GM21526 (cell line): ENCODE measurements at regions not wholly inside any gene's neighbourhood (a gene's known extent, or its start where the extent isn't known, plus 50 kb on each side); places are given as distances from the start of the nearest gene placed in this dataset.

Experiments
- ATAC-seq: cut with Tn5 transposase; IDR thresholded peaks from one replicate; pipeline ENCODE4 v1.9.1; 2021; ENCODE audit warnings: moderate library complexity; ENCODE audit not compliant: unreplicated experiment, low FRiP score

- ATAC-seq: no peak
Observed at GRCh38 chr7:24505968-24506367, 67.3 kb upstream of the PALS2 start.

- ATAC-seq: no peak
Observed at GRCh38 chr7:24508316-24508715, 64.9 kb upstream of the PALS2 start.

- no peak for ATAC-seq
Observed at GRCh38 chr7:24510759-24511158, 62.5 kb upstream of the PALS2 start.

DNA sequence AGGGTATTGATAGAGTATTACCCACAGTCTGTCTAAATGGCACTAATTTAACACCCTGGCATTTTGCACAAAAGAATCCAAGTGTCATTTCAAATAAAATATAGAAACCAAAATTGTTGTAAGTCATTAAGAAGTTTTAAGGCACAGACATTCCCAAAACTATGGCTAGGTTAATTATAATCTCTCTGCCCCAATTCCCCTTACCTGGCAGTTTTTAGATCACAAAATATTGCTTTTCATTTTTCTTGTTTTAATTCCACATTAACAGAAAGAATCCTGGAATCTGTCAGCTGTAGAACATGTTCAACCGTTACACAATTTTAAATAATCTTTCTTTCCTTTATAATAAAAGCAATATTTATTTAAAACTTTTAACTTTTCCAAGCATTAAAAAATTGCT is 56.1 kb upstream of the PALS2 start:
- no peak for ATAC-seq

DNA sequence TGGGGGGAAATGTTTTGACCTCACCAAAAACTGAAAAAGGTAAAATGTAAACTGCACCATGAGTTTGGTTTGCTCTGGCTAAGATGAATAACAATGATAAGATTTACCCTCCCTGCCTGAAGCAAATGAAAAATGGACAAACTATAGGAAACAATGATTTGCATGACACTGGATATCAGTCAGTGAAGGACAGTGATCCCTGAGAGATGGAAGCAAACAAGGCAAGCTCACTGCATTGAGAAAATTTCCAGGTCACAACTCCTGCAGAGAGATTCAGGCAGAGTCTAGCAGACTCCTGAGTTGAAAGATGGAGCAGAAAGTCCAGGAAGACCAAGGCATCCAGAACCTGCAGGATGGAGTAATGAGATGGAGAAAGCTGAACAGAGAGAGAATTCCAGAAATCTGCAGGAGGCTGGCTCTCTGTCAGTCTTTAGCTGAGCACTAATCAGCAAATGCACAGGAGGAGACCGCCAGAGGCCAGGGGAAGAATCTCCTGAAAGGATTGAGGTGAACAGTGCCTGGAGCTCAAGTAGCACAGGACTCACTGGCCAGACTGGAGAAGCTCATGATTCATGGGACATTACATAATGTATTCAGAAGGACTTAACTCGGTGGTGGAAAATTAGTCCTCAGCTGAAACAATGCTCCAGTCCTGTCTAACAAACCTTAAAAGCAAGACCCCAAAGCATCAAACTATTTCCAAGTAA is 51.2 kb upstream of the PALS2 start:
- no peak for ATAC-seq
